ENCODE measurements at regions not wholly inside any gene's neighbourhood (a gene's known extent, or its start where the extent isn't known, plus 50 kb on each side); places are given as distances from the start of the nearest gene placed in this dataset.

DNA sequence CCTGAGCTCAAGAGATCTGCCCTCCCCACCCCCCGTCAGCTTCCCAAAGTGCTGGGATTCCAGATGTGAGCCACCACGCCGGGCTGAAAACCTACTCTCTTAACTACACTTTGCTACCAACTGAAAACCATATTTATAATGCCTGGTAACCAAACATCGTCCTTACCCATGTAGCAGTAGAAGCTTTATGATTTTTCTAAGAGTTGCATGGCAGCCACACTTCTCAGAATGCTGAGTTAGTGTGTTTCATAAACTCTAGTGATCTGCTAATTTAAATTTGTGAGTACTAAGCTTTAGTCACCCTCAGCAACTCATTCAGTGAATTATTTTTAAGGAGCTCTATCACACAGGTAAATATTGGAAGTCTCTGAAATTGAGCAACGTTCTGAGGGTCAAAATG, 478.4 kb downstream of the KDM4C start:
- TF ChIP-seq, protein P1, sequence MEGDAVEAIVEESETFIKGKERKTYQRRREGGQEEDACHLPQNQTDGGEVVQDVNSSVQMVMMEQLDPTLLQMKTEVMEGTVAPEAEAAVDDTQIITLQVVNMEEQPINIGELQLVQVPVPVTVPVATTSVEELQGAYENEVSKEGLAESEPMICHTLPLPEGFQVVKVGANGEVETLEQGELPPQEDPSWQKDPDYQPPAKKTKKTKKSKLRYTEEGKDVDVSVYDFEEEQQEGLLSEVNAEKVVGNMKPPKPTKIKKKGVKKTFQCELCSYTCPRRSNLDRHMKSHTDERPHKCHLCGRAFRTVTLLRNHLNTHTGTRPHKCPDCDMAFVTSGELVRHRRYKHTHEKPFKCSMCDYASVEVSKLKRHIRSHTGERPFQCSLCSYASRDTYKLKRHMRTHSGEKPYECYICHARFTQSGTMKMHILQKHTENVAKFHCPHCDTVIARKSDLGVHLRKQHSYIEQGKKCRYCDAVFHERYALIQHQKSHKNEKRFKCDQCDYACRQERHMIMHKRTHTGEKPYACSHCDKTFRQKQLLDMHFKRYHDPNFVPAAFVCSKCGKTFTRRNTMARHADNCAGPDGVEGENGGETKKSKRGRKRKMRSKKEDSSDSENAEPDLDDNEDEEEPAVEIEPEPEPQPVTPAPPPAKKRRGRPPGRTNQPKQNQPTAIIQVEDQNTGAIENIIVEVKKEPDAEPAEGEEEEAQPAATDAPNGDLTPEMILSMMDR (IDR thresholded peaks at IDR 0.05; ENCODE audit: low read depth, low read length): no peak
- no peak for TF ChIP-seq EZH2phosphoT487 (IDR thresholded peaks at IDR 0.05; ENCODE audit: low read depth)

Measured in OCI-LY3 (cell line).